ENCODE measurements at regions not wholly inside any gene's neighbourhood (a gene's known extent, or its start where the extent isn't known, plus 50 kb on each side); places are given as distances from the start of the nearest gene placed in this dataset.

GRCh38 chr12:25789541-25789944 is 168.9 kb upstream of the RASSF8 start:
- Histone ChIP-seq H3K9me3 (no peaks in the 10 kb centered on the region), H3K4me3 (no peak overlapping the region), H3K4me1 (peaks cover 0 to 30% (median 3%) of the 10 kb centered on the region in 9 donors), H3K27ac (peak overlapping the region in 6 of 10 donors; percentile 2 to 60 (median 48)), H3K27me3 (no peaks in the 10 kb centered on the region), H3K36me3 (no peaks in the 10 kb centered on the region)
- WGBS, 2 donors = 48 to 65% methylated on average over 4 of the region's 4 CpGs
- peak in 1 of 2 donors; percentile 14 for DNase-seq
- TF ChIP-seq, protein P1, sequence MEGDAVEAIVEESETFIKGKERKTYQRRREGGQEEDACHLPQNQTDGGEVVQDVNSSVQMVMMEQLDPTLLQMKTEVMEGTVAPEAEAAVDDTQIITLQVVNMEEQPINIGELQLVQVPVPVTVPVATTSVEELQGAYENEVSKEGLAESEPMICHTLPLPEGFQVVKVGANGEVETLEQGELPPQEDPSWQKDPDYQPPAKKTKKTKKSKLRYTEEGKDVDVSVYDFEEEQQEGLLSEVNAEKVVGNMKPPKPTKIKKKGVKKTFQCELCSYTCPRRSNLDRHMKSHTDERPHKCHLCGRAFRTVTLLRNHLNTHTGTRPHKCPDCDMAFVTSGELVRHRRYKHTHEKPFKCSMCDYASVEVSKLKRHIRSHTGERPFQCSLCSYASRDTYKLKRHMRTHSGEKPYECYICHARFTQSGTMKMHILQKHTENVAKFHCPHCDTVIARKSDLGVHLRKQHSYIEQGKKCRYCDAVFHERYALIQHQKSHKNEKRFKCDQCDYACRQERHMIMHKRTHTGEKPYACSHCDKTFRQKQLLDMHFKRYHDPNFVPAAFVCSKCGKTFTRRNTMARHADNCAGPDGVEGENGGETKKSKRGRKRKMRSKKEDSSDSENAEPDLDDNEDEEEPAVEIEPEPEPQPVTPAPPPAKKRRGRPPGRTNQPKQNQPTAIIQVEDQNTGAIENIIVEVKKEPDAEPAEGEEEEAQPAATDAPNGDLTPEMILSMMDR (IDR thresholded peaks at IDR 0.05) = no peak
- intact Hi-C loops (cut with DNase I) = no loop called here
- ATAC-seq = peak in 7 of 8 donors; percentile 71 to 82 (median 76)

- no peaks in the 10 kb centered on the region for H3K36me3 ChIP-seq
- no peaks in the 10 kb centered on the region for H3K9me3 ChIP-seq
- TF ChIP-seq, protein P1 (IDR thresholded peaks at IDR 0.05) = no peak
- intact Hi-C loops (cut with DNase I) = no loop called here
- DNase-seq = no peak
- no peaks in the 10 kb centered on the region for H3K27me3 ChIP-seq
- 95 to 100% methylated on average over 1 of the region's 1 CpG for WGBS, 2 donors
- ATAC-seq = no peak
- H3K27ac ChIP-seq = no peak overlapping the region
- H3K4me1 ChIP-seq = peaks cover 0 to 30% (median 3%) of the 10 kb centered on the region in 9 donors
- no peak overlapping the region for H3K4me3 ChIP-seq
These were observed 166.5 kb upstream of the RASSF8 start for GRCh38 chr12:25792031-25792430.

GRCh38 chr12:25793196-25793595 is 165.3 kb upstream of the RASSF8 start:
- ATAC-seq (no peak), DNase-seq (no peak)
- no peak overlapping the region for H3K4me3 ChIP-seq
- intact Hi-C loops (cut with DNase I) = no loop called here
- no peak overlapping the region for H3K27ac ChIP-seq
- H3K4me1 ChIP-seq = peaks cover 0 to 22% (median 3%) of the 10 kb centered on the region in 9 donors
- H3K36me3 ChIP-seq = no peaks in the 10 kb centered on the region
- TF ChIP-seq, protein P1 (IDR thresholded peaks at IDR 0.05) = no peak
- no peaks in the 10 kb centered on the region for H3K9me3 ChIP-seq
- H3K27me3 ChIP-seq = no peaks in the 10 kb centered on the region
- 78 to 96% methylated on average over 3 of the region's 3 CpGs for WGBS, 2 donors

DNA sequence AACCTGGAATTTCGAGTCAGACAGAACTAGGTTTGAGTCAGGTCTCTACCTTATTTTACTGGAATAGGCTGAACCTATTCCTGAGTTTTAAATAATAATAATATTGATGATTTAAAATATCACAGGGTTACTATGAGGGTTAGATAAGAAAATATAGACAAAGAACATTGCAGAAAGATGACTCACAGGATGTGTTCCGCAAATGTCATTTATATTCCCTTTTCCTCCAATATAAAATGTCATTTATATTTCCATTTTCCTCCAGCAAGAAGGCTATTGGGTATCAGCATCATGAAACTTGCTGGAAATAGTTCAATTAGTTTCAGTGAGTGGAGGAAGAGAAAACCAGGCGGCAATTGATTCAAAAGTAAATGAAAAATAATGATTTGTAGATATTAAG is 163.9 kb upstream of the RASSF8 start:
- Histone ChIP-seq H3K27me3 (no peaks in the 10 kb centered on the region), H3K9me3 (no peaks in the 10 kb centered on the region), H3K4me1 (peaks cover 0 to 8% (median 0%) of the 10 kb centered on the region in 9 donors), H3K27ac (no peak overlapping the region), H3K36me3 (no peaks in the 10 kb centered on the region), H3K4me3 (no peak overlapping the region)
- 84 to 85% methylated on average over 3 of the region's 3 CpGs for WGBS, 2 donors
- ATAC-seq (no peak), DNase-seq (no peak)
- TF ChIP-seq, protein P1 (IDR thresholded peaks at IDR 0.05) = no peak
- intact Hi-C loops (cut with DNase I) = no loop called here
